Fibroblast of skin of right biceps (primary cell): ENCODE measurements at regions not wholly inside any gene's neighbourhood (a gene's known extent, or its start where the extent isn't known, plus 50 kb on each side); places are given as distances from the start of the nearest gene placed in this dataset.

Experiments used
- DNase-seq: peaks from one replicate; pipeline ENCODE4 v3.0.0-alpha.2; 2013

DNA sequence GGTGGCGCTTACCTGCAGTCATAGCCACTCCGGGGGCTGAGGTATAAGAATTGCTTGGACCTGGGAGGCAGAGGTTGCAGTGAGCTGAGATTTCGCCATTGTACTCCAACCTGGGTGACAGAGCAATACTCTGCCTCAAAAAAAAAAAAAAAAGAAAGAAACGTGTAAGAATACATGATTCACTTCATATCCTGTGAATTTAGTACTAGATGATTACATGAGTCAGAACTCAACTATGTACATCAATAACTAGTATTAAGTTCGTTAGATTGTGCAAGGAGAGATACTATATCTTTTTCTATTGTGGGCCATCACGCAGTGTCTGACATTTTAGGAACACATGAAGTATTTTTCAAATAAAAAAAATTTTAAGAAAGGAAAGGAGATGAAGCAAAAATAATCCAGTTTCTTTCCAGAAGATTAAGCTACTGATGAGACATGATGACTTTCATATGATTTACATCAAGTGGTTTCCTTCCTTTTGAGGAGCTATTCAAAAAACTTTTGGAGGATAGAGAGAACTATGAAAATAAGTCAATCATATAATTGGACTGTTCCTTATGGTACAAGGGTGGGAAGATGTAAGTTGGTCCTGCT is 64.7 kb upstream of the EXOC1L start:
- peak; percentile 81 for DNase-seq

GRCh38 chr4:55756208-55756607 is 63.4 kb upstream of the EXOC1L start:
- DNase-seq = no peak

DNA sequence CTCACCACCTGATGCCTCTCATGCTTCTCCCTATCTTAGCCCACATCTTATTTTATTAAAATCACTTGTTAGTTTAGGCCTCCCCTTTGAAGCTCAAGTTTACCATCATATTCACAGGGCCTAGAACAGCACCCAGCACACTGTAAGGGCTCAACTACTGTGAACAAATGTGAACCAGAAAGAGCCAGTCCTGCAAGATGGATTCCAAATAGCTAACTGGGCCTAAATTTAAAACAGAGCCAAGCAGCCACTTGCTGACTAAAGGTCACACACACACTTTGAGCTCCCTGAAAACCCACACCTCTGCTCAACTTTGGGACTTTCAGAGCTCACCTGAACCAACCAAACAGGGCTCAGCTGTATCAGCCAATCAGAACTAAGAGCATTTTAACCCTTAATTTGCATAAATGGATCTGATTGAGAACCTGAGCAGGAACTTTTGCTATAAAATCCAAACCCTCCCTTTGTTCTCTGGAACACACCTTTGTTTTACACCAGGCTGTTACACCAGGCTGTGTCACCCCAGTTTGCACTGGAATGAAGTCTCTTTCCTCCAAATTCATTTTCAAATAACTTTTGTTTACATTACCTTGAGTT is 62.1 kb upstream of the EXOC1L start:
- DNase-seq = no peak

- peak; percentile 18 for DNase-seq
These were observed 61.5 kb upstream of the EXOC1L start for GRCh38 chr4:55758066-55758465.

DNA sequence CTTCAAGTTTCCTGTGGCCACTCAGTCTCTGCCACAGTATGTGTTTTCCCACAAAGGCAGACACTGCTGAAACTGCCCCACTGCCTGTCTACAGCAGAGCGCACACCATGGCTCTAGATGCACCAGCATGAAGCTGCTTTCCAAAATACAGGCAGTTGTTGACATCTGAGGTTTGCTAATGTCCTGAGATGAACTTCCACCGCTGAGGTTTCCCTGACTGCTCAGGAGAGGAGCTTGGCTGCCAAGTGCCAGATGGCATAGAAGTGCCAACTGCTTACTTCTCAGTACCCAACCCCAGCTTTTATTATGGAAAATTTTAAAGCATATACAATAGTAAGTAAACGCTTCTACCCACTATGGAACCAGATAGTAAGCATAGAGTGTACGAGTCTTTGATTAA is 61.0 kb upstream of the EXOC1L start:
- no peak for DNase-seq

- peak; percentile 21 for DNase-seq
These were observed 56.8 kb upstream of the EXOC1L start for GRCh38 chr4:55762819-55763218.

DNA sequence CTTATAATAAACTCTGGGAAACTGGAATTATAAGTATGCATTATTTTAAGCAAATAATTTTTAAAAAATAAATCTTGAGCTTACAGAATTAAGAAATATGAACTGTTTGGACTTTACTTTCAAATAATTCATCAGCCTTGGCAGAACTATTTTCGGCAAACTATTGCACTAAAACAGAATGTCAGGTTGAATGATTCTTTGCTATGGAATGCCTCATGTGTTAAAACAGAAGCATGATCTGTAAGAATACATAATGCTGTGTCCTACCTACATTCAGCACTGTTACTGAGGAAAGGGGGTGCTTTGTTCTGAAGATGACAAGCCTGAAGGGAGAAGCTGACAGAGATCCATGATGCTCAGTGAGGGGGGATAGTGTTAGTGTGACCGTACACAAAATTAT is 55.6 kb upstream of the EXOC1L start:
- DNase-seq = peak; percentile 37

- no peak for DNase-seq
These were observed 54.5 kb upstream of the EXOC1L start for GRCh38 chr4:55765070-55765469.

GRCh38 chr4:55768291-55768690 is 51.3 kb upstream of the EXOC1L start:
- peak; percentile 92 for DNase-seq
